PC-9 (cell line): ENCODE measurements at regions not wholly inside any gene's neighbourhood (a gene's known extent, or its start where the extent isn't known, plus 50 kb on each side); places are given as distances from the start of the nearest gene placed in this dataset.

Source experiments
- CTCF ChIP-seq: fragments of 200-600 bp; sonication (generic); conservative IDR thresholded peaks from 2 replicates; pipeline ENCODE4 v1.6.1; 2017; ENCODE audit warnings: mixed run types, antibody characterized with exemption, mild to moderate bottlenecking, moderate library complexity
- EZH2 ChIP-seq: fragments of 200-600 bp; sonication (generic); IDR thresholded peaks from 2 replicates; pipeline ENCODE4 v1.8.0; 2017; ENCODE audit warnings: antibody characterized with exemption, low read depth

GRCh38 chr4:127383666-127384065 is 249.1 kb upstream of the INTU start:
- TF ChIP-seq CTCF (no peak), EZH2 (no peak)
